ENCODE measurements at regions not wholly inside any gene's neighbourhood (a gene's known extent, or its start where the extent isn't known, plus 50 kb on each side); places are given as distances from the start of the nearest gene placed in this dataset.

DNA sequence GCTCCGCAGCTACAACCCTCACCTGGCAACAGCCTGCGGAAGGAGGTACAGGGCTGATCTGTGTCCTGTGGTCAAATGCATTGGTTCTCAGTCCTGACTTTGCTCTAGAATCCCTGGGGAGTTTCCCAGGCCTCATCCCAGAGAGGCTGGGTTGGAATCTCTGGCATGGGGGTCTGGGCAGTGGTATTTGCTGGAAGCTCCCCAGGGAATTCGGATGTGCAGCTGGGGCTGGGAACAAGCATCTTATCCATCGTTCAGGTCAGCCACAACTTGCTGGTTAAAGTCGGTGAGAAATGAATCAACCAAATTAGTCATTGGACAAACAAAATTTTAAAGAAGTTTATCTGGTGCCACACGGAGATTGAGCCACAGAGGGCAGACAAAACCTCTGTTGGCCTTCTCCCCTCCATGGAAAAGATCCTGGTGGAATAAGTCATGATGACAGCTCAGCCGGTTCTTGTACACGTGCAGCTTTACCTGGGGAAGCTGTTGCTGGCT lies 231.2 kb downstream of the FOXL1 start:
- no peak for DNase-seq

DNA sequence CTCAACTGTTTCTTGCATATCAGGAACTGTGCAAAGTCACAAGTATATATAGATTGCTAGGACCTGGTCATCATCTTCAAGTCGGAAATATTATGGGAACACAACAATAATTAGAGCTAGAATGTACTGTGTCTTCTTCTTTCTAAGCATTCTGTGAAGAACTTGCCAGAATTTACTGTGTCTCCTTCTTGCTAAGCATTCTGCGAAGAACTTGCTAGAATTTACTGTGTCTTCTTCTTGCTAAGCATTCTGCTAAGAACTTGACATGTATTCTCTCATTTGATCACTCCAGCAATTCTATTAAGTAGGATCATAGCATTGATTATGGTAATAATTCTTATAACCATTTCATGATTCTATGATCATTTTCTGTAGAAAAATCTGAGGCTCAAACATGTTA lies 231.7 kb downstream of the FOXL1 start:
- no peak for DNase-seq

DNA sequence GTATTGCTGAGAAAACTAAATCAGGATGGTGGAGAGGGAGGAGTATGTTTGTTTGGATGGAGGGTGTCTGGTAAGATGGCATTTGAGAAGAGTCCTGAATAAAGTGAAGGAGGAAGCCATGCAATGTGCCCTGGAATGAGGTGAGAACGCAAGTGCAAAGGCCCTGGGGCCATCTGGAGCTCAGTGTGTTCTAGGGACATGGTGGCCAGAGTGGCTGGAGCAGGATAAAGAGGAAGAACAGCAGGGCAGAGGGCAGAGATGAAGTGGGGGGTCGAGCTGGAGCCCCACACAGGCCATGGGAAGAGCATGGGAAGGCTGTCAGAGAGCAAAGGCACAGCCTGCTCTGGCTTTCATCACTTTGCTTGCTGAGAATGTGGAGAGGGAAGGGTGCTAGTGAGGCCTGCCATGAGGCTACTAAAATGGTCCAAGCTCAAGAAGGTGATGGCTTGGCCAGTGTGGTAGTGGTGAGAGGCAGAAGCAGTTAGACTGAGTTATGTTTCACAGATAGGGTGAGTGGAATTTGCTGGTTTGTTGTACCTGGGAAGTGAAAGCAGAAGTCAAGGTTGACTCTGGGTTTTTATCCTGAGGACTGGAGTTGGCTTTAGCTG lies 234.1 kb downstream of the FOXL1 start:
- no peak for DNase-seq

GRCh38 chr16:86814256-86814655 lies 235.9 kb downstream of the FOXL1 start:
- no peak for DNase-seq

GRCh38 chr16:86816930-86817625 lies 238.7 kb downstream of the FOXL1 start:
- no peak for DNase-seq

GRCh38 chr16:86818671-86819532 lies 240.6 kb downstream of the FOXL1 start:
- no peak for DNase-seq

DNA sequence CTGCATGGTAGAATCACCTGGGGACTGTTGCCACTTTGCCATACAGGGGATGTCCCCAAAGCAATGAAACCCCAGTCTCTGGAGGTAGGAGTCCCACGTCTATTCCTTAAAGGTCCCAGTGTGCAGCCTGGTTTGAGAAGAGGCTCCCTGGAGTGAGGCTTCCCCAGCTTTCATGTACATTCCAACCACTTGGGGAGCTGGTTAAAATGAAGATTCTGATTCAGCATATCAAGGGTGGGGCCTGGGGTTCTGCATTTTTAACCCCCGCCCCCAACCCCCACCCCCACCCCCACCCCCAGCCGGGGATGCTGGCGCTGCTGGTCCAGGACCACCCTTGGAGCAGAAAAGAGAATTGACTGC lies 241.2 kb downstream of the FOXL1 start:
- DNase-seq: no peak

GRCh38 chr16:86821895-86822294 lies 243.5 kb downstream of the FOXL1 start:
- DNase-seq: no peak

GRCh38 chr16:86823125-86823524 lies 244.8 kb downstream of the FOXL1 start:
- DNase-seq: no peak

DNA sequence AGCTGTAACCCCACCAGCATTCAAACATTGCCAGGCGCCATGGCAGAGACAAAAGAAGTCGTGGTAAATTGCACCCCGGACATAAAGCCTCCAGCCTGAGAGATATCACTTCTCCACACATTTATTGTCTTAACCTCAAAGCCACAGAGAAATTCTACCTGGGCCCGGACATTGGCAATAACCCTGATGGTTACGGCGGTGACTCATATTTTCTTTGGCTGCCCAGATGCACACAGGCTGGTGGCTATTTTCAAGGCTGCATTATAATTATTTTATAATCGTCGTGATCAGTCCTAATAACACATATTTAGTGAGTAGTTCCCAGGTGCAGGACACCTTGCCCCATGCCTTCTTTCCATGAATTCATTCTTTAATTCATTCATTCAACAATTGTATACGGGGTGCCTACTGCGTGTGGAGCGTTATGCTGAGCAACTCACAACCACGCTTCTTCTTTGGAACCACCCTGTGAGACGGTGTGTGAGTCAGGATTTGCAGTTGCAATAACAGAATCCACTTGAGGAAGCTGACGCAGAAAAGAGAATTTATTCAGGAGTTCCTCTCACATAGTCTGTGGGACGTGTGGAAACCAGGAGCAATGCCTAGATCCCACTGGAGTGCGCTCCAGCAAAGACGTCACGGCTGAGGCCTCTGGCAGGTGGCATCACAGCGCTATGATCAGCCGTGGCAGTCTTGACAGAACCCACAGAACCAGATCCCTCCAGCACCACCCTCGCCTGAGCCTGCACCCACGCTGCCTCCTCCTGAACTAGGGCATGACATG lies 245.7 kb downstream of the FOXL1 start:
- no peak for DNase-seq

DNA sequence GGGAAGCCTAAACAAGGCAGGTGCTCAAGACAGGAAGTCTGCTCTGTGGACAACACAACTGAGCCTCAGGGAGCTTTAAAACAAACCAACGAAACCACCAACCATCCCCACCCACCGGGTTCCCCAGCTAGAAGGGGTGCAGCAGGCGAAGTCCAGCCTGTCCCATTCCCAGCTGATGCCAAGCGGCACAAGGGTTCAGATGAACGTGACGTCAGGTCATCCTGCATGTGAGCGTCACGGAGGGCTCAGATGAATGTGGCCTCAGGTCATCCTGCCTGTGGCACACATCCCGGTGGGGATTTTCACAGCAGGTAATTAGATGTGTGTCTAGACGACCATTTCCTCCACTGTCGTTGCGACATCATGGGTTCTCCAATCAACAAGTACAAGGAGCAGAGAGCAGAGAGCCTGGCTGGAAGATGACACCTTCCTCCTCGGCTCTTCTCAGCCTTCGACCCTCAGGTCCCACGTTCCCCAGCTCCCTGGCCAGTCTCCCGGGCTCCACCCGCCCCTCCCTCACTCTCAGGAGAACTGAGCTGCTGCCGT lies 246.5 kb downstream of the FOXL1 start:
- no peak for DNase-seq

DNA sequence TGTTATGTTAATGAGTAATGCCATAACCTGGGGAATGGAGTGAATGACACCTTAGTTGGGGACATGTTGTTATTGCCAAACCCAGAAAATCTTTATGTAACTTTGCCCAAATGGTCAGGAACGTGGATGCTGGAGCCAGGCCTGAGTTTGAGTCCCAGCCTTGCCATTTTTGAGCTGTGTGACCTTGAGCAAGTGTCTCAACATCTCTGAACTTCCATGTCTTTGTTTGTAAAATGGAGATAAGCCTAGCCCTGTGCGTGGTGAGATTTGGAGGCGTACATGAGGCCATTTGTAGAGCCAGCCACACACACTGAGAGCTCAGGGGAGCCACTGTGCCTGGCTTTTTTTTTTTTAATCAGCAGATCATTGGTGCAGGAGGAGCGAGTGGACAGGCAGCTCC lies 247.3 kb downstream of the FOXL1 start:
- no peak for DNase-seq

GRCh38 chr16:86826941-86827340 lies 248.6 kb downstream of the FOXL1 start:
- no peak for DNase-seq

GRCh38 chr16:86827521-86827920 lies 249.2 kb downstream of the FOXL1 start:
- DNase-seq: no peak

GRCh38 chr16:86828202-86828601 lies 249.9 kb downstream of the FOXL1 start:
- DNase-seq: no peak

GRCh38 chr16:86828653-86829052 lies 250.3 kb downstream of the FOXL1 start:
- DNase-seq: no peak

DNA sequence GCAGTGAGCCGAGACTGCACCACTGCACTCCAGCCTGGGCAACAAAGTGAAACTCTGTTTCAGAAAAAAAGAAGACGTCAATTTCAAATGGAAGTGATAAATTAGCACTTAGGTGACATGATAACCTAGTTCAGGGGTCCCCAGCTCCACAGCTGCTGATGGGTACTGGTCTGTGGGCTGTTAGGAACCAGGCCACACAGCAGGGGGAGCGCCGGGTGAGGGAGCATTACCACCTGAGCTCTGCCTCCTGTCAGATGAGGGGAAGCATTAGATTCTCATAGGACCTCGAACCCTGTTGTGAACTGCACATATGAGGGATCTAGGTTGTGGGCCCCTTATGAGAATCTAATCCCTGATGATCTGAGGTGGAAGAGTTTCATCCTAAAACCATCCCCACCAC lies 253.0 kb downstream of the FOXL1 start:
- no peak for DNase-seq

GRCh38 chr16:86833136-86833535 lies 254.8 kb downstream of the FOXL1 start:
- no peak for DNase-seq

DNA sequence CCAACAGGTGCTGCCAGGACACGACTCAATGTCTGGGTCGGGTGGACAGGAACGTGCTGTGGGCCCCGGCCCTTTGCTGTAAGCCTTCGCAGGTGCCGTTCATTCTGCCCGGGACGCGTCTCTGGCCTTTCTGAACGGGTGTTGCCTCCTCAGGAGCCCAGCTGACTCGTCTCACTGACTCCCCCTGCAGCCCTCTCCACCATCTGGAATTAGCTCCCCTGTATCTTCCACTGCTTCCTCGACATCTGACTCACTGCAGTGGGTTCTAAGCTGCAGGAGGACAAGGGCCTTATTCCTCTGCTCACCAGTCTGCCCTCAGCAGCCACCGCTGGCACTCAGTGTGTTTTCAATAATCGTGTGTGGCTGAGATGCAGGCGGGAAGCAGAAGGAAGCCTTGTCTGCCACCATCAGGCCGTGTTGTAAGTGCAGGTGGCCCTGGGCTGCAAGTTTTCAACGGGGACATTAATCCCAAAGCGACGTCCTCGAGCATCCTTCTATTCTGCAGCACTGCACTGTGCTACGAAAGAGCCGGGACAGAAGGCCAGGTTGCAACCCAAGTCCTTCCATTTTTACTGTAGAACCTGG lies 256.2 kb downstream of the FOXL1 start:
- no peak for DNase-seq

GRCh38 chr16:86835982-86836381 lies 257.6 kb downstream of the FOXL1 start:
- no peak for DNase-seq

DNA sequence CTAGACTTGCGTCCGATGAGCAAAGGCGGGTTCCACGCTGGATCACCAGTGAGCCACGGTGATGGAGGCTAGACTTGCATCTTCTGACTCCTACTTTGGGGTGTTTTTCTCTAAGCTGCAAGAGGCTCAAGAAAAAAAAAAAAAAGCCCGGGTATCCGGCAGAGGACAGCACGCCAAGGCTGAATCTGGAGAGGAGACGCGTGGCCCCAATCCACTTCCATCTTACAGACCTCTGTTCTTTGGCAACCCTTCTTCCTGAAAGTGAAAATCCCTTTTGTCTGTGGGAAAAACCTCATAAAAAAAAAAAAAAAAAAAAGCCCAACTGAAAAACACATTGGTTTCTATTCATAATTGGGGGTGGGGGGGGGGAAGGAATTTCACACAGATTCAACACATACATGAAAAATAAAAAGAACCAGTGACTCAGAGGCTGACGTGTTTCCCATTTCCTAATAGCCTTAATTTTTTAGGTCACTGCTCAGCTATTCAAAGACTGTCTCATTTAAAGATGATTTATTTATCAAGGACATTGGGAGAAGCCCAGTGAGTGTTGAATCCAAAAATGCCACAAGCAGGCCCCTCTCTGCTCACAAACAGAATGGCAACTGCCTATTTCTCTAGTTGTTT lies 258.3 kb downstream of the FOXL1 start:
- DNase-seq: no peak

DNA sequence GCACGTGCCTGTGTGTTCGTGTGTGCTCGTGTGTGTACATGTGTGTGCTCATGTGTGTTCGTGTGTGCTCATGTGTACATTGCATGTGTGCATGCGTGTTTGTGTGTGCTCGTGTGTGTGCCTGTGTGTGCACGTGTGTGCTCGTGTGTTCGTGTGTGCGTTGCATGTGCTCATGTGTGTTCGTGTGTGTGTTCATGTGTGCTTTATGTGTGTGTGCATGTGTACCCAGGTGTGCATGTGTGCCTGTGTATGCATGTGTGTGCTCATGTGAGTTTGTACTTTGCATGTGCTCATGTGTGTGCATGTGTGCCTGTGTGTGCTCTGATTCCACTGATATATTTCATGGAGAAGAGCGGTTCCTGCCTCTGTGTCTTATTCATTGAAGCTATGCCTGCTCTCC lies 265.5 kb downstream of the FOXL1 start:
- no peak for DNase-seq
